ENCODE measurements at regions not wholly inside any gene's neighbourhood (a gene's known extent, or its start where the extent isn't known, plus 50 kb on each side); places are given as distances from the start of the nearest gene placed in this dataset.

GRCh38 chr4:98822144-98822543 is 106.8 kb downstream of the EIF4E start:
- TF ChIP-seq CTCF (IDR thresholded peaks at IDR 0.05) (no peak), POLR2A (IDR thresholded peaks at IDR 0.05) (no peak)

Data from transverse colon (tissue), 3 donors.